NCI-H460 (cell line): ENCODE measurements at regions not wholly inside any gene's neighbourhood (a gene's known extent, or its start where the extent isn't known, plus 50 kb on each side); places are given as distances from the start of the nearest gene placed in this dataset.

ENCODE experiments used
- DNase-seq: peaks from one replicate; pipeline ENCODE4 v3.0.0-alpha.2; 2016; ENCODE audit warnings: low read depth; ENCODE audit errors: extremely low read depth

GRCh38 chr1:219438386-219438785 is 174.5 kb downstream of the ZC3H11B start:
- DNase-seq, result no peak

GRCh38 chr1:219434923-219435297 is 178.0 kb downstream of the ZC3H11B start:
- DNase-seq, result no peak

GRCh38 chr1:219434285-219434922 is 178.5 kb downstream of the ZC3H11B start:
- DNase-seq, result no peak

- DNase-seq, result no peak
Observed at GRCh38 chr1:219433496-219434131, 179.3 kb downstream of the ZC3H11B start.

GRCh38 chr1:219433001-219433400 is 179.9 kb downstream of the ZC3H11B start:
- DNase-seq, result no peak

- DNase-seq, result no peak
Observed at GRCh38 chr1:219432191-219432606, 180.7 kb downstream of the ZC3H11B start.

- no peak for DNase-seq
Observed at GRCh38 chr1:219430419-219430818, 182.5 kb downstream of the ZC3H11B start.

- no peak for DNase-seq
Observed at GRCh38 chr1:219428651-219429050, 184.3 kb downstream of the ZC3H11B start.

- no peak for DNase-seq
Observed at GRCh38 chr1:219427989-219428388, 184.9 kb downstream of the ZC3H11B start.

GRCh38 chr1:219427403-219427802 is 185.5 kb downstream of the ZC3H11B start:
- DNase-seq, result no peak

GRCh38 chr1:219422811-219423598 is 189.9 kb downstream of the ZC3H11B start:
- DNase-seq, result no peak

- no peak for DNase-seq
Observed at GRCh38 chr1:219420913-219421312, 192.0 kb downstream of the ZC3H11B start.

GRCh38 chr1:219419860-219420259 is 193.0 kb downstream of the ZC3H11B start:
- DNase-seq, result no peak

- no peak for DNase-seq
Observed at GRCh38 chr1:219419065-219419464, 193.8 kb downstream of the ZC3H11B start.

- DNase-seq, result no peak
Observed at GRCh38 chr1:219417610-219418009, 195.3 kb downstream of the ZC3H11B start.

- DNase-seq, result peak; percentile 77
Observed at GRCh38 chr1:219416598-219417238, 196.2 kb downstream of the ZC3H11B start.

GRCh38 chr1:219415915-219416314 is 197.0 kb downstream of the ZC3H11B start:
- DNase-seq, result no peak

GRCh38 chr1:219415433-219415832 is 197.5 kb downstream of the ZC3H11B start:
- DNase-seq, result no peak

GRCh38 chr1:219414250-219414649 is 198.7 kb downstream of the ZC3H11B start:
- DNase-seq, result no peak

GRCh38 chr1:219413536-219413935 is 199.4 kb downstream of the ZC3H11B start:
- DNase-seq, result no peak

GRCh38 chr1:219412772-219413171 is 200.1 kb downstream of the ZC3H11B start:
- no peak for DNase-seq
